ENCODE measurements at regions not wholly inside any gene's neighbourhood (a gene's known extent, or its start where the extent isn't known, plus 50 kb on each side); places are given as distances from the start of the nearest gene placed in this dataset.

DNA sequence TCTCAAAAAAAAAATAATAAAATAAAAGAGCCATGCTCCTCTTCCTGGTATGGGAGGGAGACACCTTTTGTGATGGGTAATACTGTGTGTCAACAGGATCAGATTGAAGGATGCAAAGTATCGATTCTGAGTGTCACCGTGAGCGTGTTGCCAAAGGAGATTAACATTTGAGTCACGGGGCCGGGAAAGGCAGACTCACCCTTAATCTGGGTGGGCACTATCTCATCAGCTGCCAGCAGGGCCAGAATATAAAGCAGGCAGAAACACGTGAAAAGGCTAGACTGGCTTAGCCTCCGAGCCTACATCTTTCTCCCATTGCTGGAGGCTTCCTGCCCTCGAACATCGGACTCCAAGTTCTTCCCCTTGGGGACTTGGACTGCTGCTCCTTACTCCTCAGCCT lies 95.4 kb downstream of the SHOX start:
- in situ Hi-C loops (cut with MboI; ENCODE audit: low pct_ligation_motif_present in 1 of 4, low pct_unique_long_range_greater_than_20kb in 1 of 4, low sequenced_read_pairs in 3 of 4), result no loop called here
- no peaks in the 10 kb centered on the region for H3K4me1 ChIP-seq
- WGBS, 2 donors (ENCODE audit: low coverage in 1 of 2), result 80 to 94% methylated on average over 1 to 9 of the region's 9 CpGs

DNA sequence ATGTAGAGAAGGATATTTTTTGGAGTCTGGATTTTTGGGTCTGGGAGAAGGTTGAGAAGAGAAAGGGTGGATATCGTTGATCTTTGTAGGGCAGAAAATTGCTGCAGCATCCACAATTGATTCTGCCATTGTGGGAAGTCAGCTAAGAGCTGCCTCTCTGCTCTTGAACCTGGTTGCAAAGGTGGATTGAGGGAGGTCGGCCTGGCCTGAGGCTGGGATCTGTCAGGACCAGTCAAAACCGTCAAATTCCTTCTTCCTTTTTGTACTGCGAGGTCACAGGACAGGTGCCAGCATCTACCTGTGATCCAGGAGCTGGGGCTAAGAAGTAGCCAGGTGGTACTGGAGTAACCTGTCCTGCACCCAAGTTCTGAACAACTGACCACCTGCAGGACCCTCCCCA lies 93.7 kb downstream of the SHOX start:
- H3K27me3 ChIP-seq, result no peaks in the 10 kb centered on the region
- H3K9me3 ChIP-seq, result peaks cover 0 to 7% of the 10 kb centered on the region in 2 donors
- DNase-seq, result no peak
- TF ChIP-seq POLR2A (IDR thresholded peaks at IDR 0.05) (no peak), EP300 (IDR thresholded peaks at IDR 0.05; ENCODE audit: low read depth) (no peak), POLR2AphosphoS5 (IDR thresholded peaks at IDR 0.05) (no peak)
- TF ChIP-seq, protein P1, sequence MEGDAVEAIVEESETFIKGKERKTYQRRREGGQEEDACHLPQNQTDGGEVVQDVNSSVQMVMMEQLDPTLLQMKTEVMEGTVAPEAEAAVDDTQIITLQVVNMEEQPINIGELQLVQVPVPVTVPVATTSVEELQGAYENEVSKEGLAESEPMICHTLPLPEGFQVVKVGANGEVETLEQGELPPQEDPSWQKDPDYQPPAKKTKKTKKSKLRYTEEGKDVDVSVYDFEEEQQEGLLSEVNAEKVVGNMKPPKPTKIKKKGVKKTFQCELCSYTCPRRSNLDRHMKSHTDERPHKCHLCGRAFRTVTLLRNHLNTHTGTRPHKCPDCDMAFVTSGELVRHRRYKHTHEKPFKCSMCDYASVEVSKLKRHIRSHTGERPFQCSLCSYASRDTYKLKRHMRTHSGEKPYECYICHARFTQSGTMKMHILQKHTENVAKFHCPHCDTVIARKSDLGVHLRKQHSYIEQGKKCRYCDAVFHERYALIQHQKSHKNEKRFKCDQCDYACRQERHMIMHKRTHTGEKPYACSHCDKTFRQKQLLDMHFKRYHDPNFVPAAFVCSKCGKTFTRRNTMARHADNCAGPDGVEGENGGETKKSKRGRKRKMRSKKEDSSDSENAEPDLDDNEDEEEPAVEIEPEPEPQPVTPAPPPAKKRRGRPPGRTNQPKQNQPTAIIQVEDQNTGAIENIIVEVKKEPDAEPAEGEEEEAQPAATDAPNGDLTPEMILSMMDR (IDR thresholded peaks at IDR 0.05), result no peak
- in situ Hi-C loops (cut with MboI; ENCODE audit: low pct_ligation_motif_present in 1 of 4, low pct_unique_long_range_greater_than_20kb in 1 of 4, low sequenced_read_pairs in 3 of 4), result no loop called here
- H3K36me3 ChIP-seq, result no peaks in the 10 kb centered on the region
- no peak overlapping the region for H3K27ac ChIP-seq
- intact Hi-C loops (cut with DNase I; ENCODE audit: low total_unique reads), result no loop called here
- no peaks in the 10 kb centered on the region for H3K4me1 ChIP-seq
- 85 to 100% methylated on average over 1 to 4 of the region's 4 CpGs for WGBS, 2 donors (ENCODE audit: low coverage in 1 of 2)
- H3K4me3 ChIP-seq, result no peak overlapping the region

More for the DNA sequence above, 95.4 kb downstream of the SHOX start:
- no peaks in the 10 kb centered on the region for H3K27me3 ChIP-seq
- peaks cover 0 to 7% of the 10 kb centered on the region in 2 donors for H3K9me3 ChIP-seq
- no peak for DNase-seq
- no peaks in the 10 kb centered on the region for H3K36me3 ChIP-seq
- intact Hi-C loops (cut with DNase I; ENCODE audit: low total_unique reads), result no loop called here
- TF ChIP-seq POLR2AphosphoS5 (IDR thresholded peaks at IDR 0.05) (no peak), EP300 (IDR thresholded peaks at IDR 0.05; ENCODE audit: low read depth) (no peak), POLR2A (IDR thresholded peaks at IDR 0.05) (no peak)
- TF ChIP-seq, protein P1 (IDR thresholded peaks at IDR 0.05), result no peak
- no peak overlapping the region for H3K27ac ChIP-seq
- no peak overlapping the region for H3K4me3 ChIP-seq

DNA sequence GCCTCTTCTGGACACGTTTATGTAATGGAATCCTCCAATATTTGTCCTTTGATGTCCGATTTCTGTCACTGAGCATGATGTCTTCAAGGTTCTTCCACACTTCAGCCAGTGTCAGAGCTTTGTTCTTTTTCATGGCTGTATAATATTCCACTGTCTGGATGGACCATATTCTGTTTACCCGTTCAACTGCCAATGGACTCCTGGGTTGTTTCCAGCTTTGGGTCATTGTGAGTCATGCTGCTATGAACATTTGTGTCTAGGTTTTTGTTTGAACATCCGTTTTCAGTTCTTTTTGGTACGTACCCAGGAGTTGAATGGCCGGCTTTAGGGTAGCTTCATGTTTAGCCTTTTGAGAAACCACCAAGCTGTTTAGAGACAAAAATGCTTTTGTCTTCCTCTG lies 93.2 kb downstream of the SHOX start:
- no peak overlapping the region for H3K4me3 ChIP-seq
- intact Hi-C loops (cut with DNase I; ENCODE audit: low total_unique reads), result no loop called here
- no peak for DNase-seq

DNA sequence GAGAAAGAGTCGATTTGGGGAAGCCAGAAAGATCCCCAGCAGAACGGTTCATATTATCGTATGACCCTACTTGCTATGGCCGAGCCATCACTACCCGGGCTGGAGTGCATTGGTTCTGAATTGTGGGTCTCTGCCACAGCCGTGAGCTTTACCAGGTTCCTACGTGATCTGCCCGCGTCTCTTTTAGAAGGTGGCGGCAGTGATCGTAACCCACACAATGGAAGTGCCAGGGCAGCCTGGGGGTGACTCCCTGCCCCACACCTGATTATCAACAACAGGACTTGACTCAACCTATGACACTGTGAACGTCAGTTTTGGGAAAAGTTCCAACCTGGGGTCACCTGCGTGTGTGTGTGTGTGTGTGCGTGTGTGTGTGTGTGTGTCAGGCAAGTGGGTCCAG lies 90.8 kb downstream of the SHOX start:
- in situ Hi-C loops (cut with MboI; ENCODE audit: low pct_ligation_motif_present in 1 of 4, low pct_unique_long_range_greater_than_20kb in 1 of 4, low sequenced_read_pairs in 3 of 4), result no loop called here

More for the DNA sequence above, 93.2 kb downstream of the SHOX start:
- TF ChIP-seq, protein P1 (IDR thresholded peaks at IDR 0.05), result no peak
- TF ChIP-seq POLR2A (IDR thresholded peaks at IDR 0.05) (no peak), POLR2AphosphoS5 (IDR thresholded peaks at IDR 0.05) (no peak), EP300 (IDR thresholded peaks at IDR 0.05; ENCODE audit: low read depth) (no peak)
- H3K27ac ChIP-seq, result no peak overlapping the region
- in situ Hi-C loops (cut with MboI; ENCODE audit: low pct_ligation_motif_present in 1 of 4, low pct_unique_long_range_greater_than_20kb in 1 of 4, low sequenced_read_pairs in 3 of 4), result no loop called here
- peaks cover 0 to 7% of the 10 kb centered on the region in 2 donors for H3K9me3 ChIP-seq
- no peaks in the 10 kb centered on the region for H3K36me3 ChIP-seq
- no peaks in the 10 kb centered on the region for H3K27me3 ChIP-seq
- WGBS, 2 donors (ENCODE audit: low coverage in 1 of 2), result 74 to 85% methylated on average over 5 to 6 of the region's 6 CpGs
- no peaks in the 10 kb centered on the region for H3K4me1 ChIP-seq

More for the DNA sequence above, 90.8 kb downstream of the SHOX start:
- intact Hi-C loops (cut with DNase I; ENCODE audit: low total_unique reads), result no loop called here
- Histone ChIP-seq H3K4me1 (no peaks in the 10 kb centered on the region), H3K9me3 (peaks cover 0 to 7% of the 10 kb centered on the region in 2 donors), H3K36me3 (no peaks in the 10 kb centered on the region), H3K4me3 (no peak overlapping the region), H3K27me3 (no peaks in the 10 kb centered on the region), H3K27ac (no peak overlapping the region)
- DNase-seq, result no peak
- TF ChIP-seq POLR2AphosphoS5 (IDR thresholded peaks at IDR 0.05), result no peak
- no peak for TF ChIP-seq EP300 (IDR thresholded peaks at IDR 0.05; ENCODE audit: low read depth)
- TF ChIP-seq, protein P1 (IDR thresholded peaks at IDR 0.05), result no peak
- WGBS, 2 donors (ENCODE audit: low coverage in 1 of 2), result 79 to 87% methylated on average over 13 to 14 of the region's 14 CpGs
